WERI-Rb-1 (cell line): ENCODE measurements at regions not wholly inside any gene's neighbourhood (a gene's known extent, or its start where the extent isn't known, plus 50 kb on each side); places are given as distances from the start of the nearest gene placed in this dataset.
"Not testable (repeated sequence)": the region's sequence is repeated elsewhere in the genome, so short reads cannot be mapped to it uniquely, and the experiment has no call there.

Experiments used
- DNase-seq: peaks from one replicate; pipeline ENCODE4 v3.0.0-alpha.2; 2020
- H3K27ac ChIP-seq: fragments of 250-450 bp; sonication (Bioruptor Pico); 2 replicates; pipeline ENCODE4 v1.5.1; 2020; ENCODE audit warnings: mild to moderate bottlenecking, moderate library complexity
- H3K27me3 ChIP-seq: fragments of 250-450 bp; sonication (Bioruptor Pico); 2 replicates; pipeline ENCODE4 v1.5.1; 2021; ENCODE audit warnings: mild to moderate bottlenecking, low read depth, moderate library complexity; ENCODE audit not compliant: insufficient read depth, severe bottlenecking
- H3K36me3 ChIP-seq: fragments of 250-450 bp; sonication (Bioruptor Pico); 2 replicates; pipeline ENCODE4 v1.5.1; 2020; ENCODE audit warnings: mild to moderate bottlenecking, moderate library complexity
- H3K4me3 ChIP-seq: 2 replicates; pipeline ENCODE4 v1.5.1; 2011; ENCODE audit warnings: low read depth, mild to moderate bottlenecking, control low read depth, low read length
- H3K9me3 ChIP-seq: fragments of 250-450 bp; sonication (Bioruptor Pico); 2 replicates; pipeline ENCODE4 v1.5.1; 2021; ENCODE audit warnings: mild to moderate bottlenecking, moderate library complexity; ENCODE audit not compliant: severe bottlenecking
- TF ChIP-seq, protein P1 (sequence below): IDR thresholded peaks from 2 replicates; pipeline ENCODE4 v1.5.1; 2011; ENCODE audit warnings: low read depth, mild to moderate bottlenecking, control low read depth, inconsistent platforms, low read length

DNA sequence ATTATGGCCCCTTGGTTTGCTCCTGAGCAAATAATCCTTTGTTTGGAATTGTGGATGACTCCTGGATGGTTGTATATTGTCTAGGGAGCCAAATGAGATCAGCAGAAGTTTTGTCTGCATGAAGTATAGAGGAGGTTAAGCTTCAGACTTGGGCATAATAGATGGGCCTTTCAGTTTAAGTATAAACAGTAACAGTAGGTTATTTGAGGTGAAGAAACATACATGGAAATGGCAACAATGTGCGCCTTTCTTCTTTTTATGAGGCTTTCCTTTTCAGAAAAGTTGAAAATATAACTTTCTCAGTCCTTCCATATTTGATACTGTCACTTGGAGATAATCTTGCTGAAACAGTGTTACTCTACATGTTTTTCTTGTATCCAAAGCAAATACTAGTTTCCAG lies 63.7 kb upstream of the PPP1R12A start:
- Histone ChIP-seq H3K27ac (no peak overlapping the region), H3K9me3 (no peaks in the 10 kb centered on the region), H3K36me3 (no peaks in the 10 kb centered on the region), H3K4me3 (no peak overlapping the region), H3K27me3 (no peaks in the 10 kb centered on the region)
- TF ChIP-seq, protein P1, sequence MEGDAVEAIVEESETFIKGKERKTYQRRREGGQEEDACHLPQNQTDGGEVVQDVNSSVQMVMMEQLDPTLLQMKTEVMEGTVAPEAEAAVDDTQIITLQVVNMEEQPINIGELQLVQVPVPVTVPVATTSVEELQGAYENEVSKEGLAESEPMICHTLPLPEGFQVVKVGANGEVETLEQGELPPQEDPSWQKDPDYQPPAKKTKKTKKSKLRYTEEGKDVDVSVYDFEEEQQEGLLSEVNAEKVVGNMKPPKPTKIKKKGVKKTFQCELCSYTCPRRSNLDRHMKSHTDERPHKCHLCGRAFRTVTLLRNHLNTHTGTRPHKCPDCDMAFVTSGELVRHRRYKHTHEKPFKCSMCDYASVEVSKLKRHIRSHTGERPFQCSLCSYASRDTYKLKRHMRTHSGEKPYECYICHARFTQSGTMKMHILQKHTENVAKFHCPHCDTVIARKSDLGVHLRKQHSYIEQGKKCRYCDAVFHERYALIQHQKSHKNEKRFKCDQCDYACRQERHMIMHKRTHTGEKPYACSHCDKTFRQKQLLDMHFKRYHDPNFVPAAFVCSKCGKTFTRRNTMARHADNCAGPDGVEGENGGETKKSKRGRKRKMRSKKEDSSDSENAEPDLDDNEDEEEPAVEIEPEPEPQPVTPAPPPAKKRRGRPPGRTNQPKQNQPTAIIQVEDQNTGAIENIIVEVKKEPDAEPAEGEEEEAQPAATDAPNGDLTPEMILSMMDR = no peak
- DNase-seq = no peak

DNA sequence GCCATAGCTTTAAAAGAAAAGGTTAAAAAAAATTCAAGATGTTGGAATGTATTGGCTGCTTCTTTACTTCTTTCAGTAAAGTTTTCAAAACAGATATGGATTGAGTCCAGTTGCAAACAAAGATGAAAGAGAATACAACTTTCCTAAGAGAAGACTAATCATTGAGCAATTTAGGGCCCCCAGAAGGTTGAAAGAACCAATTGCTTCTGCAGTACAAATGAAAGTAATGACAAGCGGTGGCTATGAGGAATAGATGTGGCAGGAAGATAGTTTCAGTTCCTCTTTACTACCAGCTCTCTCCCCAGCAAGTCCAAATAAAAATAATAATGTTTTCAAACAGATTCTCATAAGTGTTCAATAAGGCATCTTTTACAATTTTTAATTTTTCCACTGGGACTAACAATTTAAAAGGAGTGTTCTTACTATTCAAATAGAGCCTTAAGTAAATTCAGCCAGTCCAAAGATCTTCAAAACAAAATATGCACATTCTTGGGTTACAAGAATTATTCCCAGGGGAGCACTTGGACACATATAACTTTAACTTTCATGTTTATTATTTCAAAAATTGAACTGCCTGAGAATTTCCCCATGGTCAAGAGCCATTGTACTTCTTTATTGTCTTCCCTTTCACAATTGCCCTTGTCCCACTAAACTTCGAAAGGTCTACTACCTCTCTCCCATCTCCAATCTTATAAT lies 62.3 kb upstream of the PPP1R12A start:
- no peaks in the 10 kb centered on the region for H3K36me3 ChIP-seq
- DNase-seq = no peak
- H3K27ac ChIP-seq = no peak overlapping the region

DNA sequence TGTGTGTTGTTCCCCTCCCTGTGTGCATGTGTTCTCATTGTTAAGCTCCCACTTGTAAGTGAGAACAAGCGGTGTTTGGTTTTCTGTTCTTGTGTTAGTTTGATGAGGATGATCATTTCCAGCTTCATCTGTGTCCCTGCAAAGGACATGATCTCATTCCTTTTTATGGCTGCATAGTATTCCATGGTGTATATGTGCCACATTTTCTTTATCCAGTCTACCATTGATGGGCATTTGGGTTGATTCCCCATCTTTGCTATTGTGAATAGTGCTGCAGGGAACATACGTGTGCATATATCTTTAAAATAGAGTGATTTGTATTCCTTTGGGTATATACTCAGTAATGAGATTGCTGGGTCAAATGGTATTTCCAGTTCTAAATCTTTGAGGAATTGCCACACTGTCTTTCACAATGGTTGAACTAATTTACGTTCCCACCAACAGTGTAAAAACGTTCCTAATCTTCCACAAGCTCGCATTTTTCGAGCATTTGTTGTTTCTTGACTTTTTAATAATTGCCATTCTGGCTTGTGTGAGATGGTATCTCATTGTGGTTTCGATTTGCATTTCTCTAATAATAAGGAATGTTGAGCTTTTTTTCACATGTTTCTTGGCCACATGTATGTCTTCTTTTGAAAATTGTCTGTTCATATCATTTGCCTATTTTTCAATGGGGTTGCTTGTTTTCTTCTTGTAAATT lies 60.6 kb upstream of the PPP1R12A start:
- not testable (repeated sequence) for DNase-seq, H3K4me3 ChIP-seq

More for the DNA sequence above, 62.3 kb upstream of the PPP1R12A start:
- Histone ChIP-seq H3K27me3 (no peaks in the 10 kb centered on the region), H3K9me3 (no peaks in the 10 kb centered on the region), H3K4me3 (no peak overlapping the region)
- TF ChIP-seq, protein P1 = no peak

DNA sequence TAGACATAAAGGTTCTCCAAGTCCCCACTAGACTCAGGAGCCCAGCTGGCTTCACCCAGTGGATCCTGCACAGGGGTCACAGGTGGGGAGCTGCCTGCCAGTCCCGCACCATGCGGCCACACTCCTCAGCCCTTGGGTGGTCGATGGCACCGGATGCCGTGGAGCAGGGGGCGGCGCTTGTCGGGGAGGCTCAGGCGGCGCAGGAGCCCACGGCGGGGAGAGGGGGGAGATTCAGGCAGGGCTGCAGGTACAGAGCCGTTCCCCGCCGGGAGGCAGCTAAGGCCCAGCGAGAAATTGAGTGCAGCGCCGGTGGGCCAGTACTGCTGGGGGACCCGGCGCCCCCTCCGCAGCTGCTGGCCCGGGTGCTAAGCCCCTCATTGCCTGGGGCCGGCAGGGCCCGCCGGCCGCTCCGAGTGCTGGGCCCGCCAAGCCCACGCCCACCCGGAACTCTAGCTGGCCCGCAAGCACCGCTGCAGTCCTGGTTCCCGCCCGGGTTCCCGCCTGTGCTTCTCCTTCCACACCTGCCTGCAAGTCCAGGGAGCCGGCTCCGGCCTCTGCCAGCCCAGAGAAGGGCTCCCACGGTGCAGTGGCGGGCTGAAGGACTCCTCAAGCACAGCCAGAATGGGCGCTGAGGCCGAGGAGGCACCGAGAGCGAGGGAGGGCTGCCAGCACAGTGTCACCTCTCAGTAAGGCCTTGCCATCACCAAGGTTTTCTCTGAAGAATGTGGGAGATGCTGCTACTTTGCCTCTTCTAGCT lies 58.4 kb upstream of the PPP1R12A start:
- Histone ChIP-seq H3K9me3 (no peaks in the 10 kb centered on the region), H3K27me3 (no peaks in the 10 kb centered on the region), H3K36me3 (no peaks in the 10 kb centered on the region), H3K4me3 (no peak overlapping the region), H3K27ac (no peak overlapping the region)
- TF ChIP-seq, protein P1 = no peak
- no peak for DNase-seq

More for the DNA sequence above, 60.6 kb upstream of the PPP1R12A start:
- not testable (repeated sequence) for H3K27me3 ChIP-seq, H3K36me3 ChIP-seq, H3K9me3 ChIP-seq, H3K27ac ChIP-seq

DNA sequence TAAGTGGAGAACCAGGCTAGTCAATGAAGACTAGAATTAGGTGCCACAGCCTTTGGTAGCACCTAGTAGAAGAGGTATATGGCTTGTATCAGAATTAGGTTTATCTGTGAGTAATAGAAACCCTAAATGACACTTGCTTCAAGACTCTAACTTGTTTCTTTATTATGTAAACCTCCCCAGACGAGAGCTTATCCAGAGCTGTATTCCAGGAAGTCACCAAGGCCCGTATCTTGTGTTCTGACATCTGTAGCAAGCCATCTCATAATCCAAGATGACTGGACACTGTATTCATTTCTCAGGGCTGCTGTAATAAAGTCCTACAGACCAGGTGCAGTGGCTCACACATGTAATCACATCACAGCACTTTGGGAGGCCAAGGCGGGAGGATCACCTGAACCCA lies 56.7 kb upstream of the PPP1R12A start:
- Histone ChIP-seq H3K4me3 (no peak overlapping the region), H3K36me3 (no peaks in the 10 kb centered on the region), H3K27ac (no peak overlapping the region), H3K9me3 (no peaks in the 10 kb centered on the region), H3K27me3 (no peaks in the 10 kb centered on the region)
- TF ChIP-seq, protein P1 = no peak
- DNase-seq = no peak

DNA sequence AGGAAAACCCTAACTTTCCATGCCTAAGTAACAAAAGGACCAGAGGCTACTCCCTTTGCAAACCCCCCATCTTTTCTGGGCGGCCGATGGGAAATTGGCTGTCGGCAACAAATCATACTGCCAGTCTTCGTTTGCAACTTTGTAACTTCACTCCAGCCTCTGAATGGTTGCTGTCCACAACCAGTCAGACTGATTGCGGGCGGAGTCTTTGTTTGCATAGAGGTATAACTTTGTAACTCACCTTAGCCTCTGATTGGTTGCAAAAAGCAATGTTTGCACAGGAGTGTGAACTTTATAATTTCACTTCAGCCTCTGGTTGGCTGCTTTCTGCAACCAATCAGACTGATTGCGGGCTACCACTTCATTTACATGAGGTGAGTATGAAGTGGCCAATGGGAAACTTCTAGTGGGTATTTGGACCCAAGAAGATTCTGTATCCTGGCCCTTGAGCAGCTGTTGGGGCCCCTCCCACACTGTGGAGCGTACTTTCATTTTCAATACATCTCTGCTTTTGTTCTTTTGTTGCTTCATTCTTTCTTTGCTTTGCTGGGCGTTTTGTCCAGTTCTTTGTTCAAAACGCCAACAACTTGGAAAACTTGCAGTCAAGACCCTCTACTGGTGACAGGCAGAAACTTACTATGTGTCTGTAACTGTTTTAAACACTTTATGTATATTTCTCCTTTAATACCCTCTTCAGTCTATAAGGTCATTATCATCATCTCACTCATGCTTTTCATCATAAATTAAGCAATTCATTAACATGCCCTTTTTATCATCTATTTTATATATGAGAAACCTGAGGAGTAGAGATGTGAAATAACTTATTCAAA lies 55.8 kb upstream of the PPP1R12A start:
- not testable (repeated sequence) for H3K4me3 ChIP-seq, DNase-seq, H3K9me3 ChIP-seq, H3K36me3 ChIP-seq, H3K27ac ChIP-seq, H3K27me3 ChIP-seq
